Esophagus muscularis mucosa (tissue), 3 donors: ENCODE measurements at regions not wholly inside any gene's neighbourhood (a gene's known extent, or its start where the extent isn't known, plus 50 kb on each side); places are given as distances from the start of the nearest gene placed in this dataset.

Source experiments
- POLR2AphosphoS5 ChIP-seq, 2 donors: sonication (generic); formaldehyde crosslinking; IDR thresholded peaks; one replicate each; pipeline ENCODE4 v1.6.1; 2017; ENCODE audit warnings: antibody characterized with exemption in 2 of 2
- TF ChIP-seq, protein P1 (sequence below), 3 experiments: fragments of 200-600 bp in 2 of 3; fragments of 450-650 bp in 1 of 3; sonication (generic) in 2 of 3; IDR thresholded peaks; one replicate each; pipeline ENCODE4 v1.5.1; 2017 to 2019; ENCODE audit warnings: antibody characterized with exemption in 3 of 3, mild to moderate bottlenecking in 2 of 3, moderate library complexity in 1 of 3

DNA sequence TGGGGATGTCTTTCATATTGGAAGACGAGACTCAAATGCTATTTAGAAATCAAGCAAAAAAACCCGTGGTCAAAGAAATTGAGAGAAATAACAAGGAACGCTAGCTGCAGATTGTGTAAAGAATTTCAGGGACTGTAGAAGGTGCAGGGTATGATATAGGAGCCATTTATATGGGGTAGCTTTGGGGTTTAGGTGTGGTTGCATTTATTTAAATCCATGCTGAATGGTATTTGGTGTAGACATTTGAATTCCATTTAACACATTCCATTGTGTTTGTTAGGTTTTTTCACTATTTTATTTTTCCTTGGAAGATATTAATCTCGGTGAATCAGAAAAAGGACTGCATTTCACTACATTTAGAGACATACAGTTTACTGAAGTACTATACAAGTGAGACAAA lies 341.0 kb upstream of the GALNTL6 start:
- TF ChIP-seq, protein P1, sequence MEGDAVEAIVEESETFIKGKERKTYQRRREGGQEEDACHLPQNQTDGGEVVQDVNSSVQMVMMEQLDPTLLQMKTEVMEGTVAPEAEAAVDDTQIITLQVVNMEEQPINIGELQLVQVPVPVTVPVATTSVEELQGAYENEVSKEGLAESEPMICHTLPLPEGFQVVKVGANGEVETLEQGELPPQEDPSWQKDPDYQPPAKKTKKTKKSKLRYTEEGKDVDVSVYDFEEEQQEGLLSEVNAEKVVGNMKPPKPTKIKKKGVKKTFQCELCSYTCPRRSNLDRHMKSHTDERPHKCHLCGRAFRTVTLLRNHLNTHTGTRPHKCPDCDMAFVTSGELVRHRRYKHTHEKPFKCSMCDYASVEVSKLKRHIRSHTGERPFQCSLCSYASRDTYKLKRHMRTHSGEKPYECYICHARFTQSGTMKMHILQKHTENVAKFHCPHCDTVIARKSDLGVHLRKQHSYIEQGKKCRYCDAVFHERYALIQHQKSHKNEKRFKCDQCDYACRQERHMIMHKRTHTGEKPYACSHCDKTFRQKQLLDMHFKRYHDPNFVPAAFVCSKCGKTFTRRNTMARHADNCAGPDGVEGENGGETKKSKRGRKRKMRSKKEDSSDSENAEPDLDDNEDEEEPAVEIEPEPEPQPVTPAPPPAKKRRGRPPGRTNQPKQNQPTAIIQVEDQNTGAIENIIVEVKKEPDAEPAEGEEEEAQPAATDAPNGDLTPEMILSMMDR (IDR thresholded peaks at IDR 0.05) = no peak
- no peak for TF ChIP-seq POLR2AphosphoS5 (IDR thresholded peaks at IDR 0.05)
